ENCODE measurements at regions not wholly inside any gene's neighbourhood (a gene's known extent, or its start where the extent isn't known, plus 50 kb on each side); places are given as distances from the start of the nearest gene placed in this dataset.
"Not testable (repeated sequence)": the region's sequence is repeated elsewhere in the genome, so short reads cannot be mapped to it uniquely, and the experiment has no call there.

- no peak overlapping the region for H2BK120ac ChIP-seq (ENCODE audit: low read depth, low read length, poor library complexity, severe bottlenecking)
- H4K5ac ChIP-seq (ENCODE audit: insufficient read length, low read depth, low read length): no peak overlapping the region
- no peaks in the 10 kb centered on the region for H3K23me2 ChIP-seq (ENCODE audit: insufficient read length, low read depth, low read length, poor library complexity, severe bottlenecking)
- TF ChIP-seq, protein P1, sequence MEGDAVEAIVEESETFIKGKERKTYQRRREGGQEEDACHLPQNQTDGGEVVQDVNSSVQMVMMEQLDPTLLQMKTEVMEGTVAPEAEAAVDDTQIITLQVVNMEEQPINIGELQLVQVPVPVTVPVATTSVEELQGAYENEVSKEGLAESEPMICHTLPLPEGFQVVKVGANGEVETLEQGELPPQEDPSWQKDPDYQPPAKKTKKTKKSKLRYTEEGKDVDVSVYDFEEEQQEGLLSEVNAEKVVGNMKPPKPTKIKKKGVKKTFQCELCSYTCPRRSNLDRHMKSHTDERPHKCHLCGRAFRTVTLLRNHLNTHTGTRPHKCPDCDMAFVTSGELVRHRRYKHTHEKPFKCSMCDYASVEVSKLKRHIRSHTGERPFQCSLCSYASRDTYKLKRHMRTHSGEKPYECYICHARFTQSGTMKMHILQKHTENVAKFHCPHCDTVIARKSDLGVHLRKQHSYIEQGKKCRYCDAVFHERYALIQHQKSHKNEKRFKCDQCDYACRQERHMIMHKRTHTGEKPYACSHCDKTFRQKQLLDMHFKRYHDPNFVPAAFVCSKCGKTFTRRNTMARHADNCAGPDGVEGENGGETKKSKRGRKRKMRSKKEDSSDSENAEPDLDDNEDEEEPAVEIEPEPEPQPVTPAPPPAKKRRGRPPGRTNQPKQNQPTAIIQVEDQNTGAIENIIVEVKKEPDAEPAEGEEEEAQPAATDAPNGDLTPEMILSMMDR (conservative IDR thresholded peaks at IDR 0.05): no peak
- no peak overlapping the region for H4K8ac ChIP-seq (replicated peaks; ENCODE audit: insufficient read length, low read depth, low read length)
- H3K4me1 ChIP-seq (ENCODE audit: insufficient read depth, low read length): no peaks in the 10 kb centered on the region
- H3K4me2 ChIP-seq (ENCODE audit: insufficient read depth, insufficient read length, low read length): no peak overlapping the region
- WGBS (ENCODE audit: extremely low coverage, insufficient read length, low lambda C conversion rate): no CpG with 5 or more reads among the region's 2 CpGs
- no peak overlapping the region for H2BK15ac ChIP-seq (ENCODE audit: low read depth, low read length)
- no peak overlapping the region for H2BK5ac ChIP-seq (ENCODE audit: insufficient read length, low read length)
- H4K20me1 ChIP-seq (ENCODE audit: control insufficient read depth, insufficient read depth, insufficient read length): no peaks in the 10 kb centered on the region
- Mint-ChIP-seq H3K9me3 (peaks cover 18 to 29% of the 10 kb centered on the region in 2 experiments), H3K27me3 (ENCODE audit: low read depth) (peaks cover 4% of the 10 kb centered on the region), H3K36me3 (ENCODE audit: insufficient read depth in 1 of 3, low read depth in 3 of 3) (peaks cover 4 to 12% (median 11%) of the 10 kb centered on the region in 3 experiments), H3K27ac (no peak overlapping the region), H3K4me3 (no peak overlapping the region), H3K4me1 (no peaks in the 10 kb centered on the region)
- H3K56ac ChIP-seq (ENCODE audit: insufficient read length, low read depth, low read length): no peak overlapping the region
- H3K9ac ChIP-seq (ENCODE audit: extremely low read depth, insufficient read length, low read length): no peak overlapping the region
- H3K18ac ChIP-seq (ENCODE audit: insufficient read length, low read depth, low read length): no peak overlapping the region
- H3K27me3 ChIP-seq (ENCODE audit: insufficient read depth, low read length): no peaks in the 10 kb centered on the region
- DNase-seq: no peak
- no peaks in the 10 kb centered on the region for H3K9me3 ChIP-seq (ENCODE audit: control insufficient read depth, low read depth, low read length)
- no peak overlapping the region for H2AK5ac ChIP-seq (ENCODE audit: insufficient read length, low read length)
- no peak overlapping the region for H3K27ac ChIP-seq (ENCODE audit: insufficient read length, low read depth, low read length)
- H3K79me2 ChIP-seq (ENCODE audit: insufficient read depth, low read length): no peaks in the 10 kb centered on the region
- H2BK12ac ChIP-seq (ENCODE audit: insufficient read length, low read depth, low read length): no peak overlapping the region
- H4K91ac ChIP-seq (ENCODE audit: insufficient read length, low read depth, low read length): no peak overlapping the region
- no peaks in the 10 kb centered on the region for H3K79me1 ChIP-seq (ENCODE audit: insufficient read depth, low read depth, low read length, poor library complexity, severe bottlenecking)
- no peak overlapping the region for H3K14ac ChIP-seq (ENCODE audit: insufficient read depth, low read length)
- H3K23ac ChIP-seq (ENCODE audit: insufficient read length, low read depth, low read length): no peak overlapping the region
- H2BK20ac ChIP-seq (ENCODE audit: low read depth, low read length, poor library complexity, severe bottlenecking): no peak overlapping the region
- H2AFZ ChIP-seq (ENCODE audit: low read length): no peak overlapping the region
- H3K4ac ChIP-seq (ENCODE audit: low read depth, low read length): no peak overlapping the region
- H3T11ph ChIP-seq (ENCODE audit: low read length): no peak overlapping the region
Measured at GRCh38 chr2:153663371-153663770, 184.8 kb upstream of the RPRM start.

- H3K79me2 ChIP-seq (ENCODE audit: insufficient read depth, low read length); H3K27ac ChIP-seq (ENCODE audit: insufficient read length, low read depth, low read length); H3K56ac ChIP-seq (ENCODE audit: insufficient read length, low read depth, low read length); H3K27me3 Mint-ChIP-seq (ENCODE audit: low read depth); H2BK5ac ChIP-seq (ENCODE audit: insufficient read length, low read length); H3K4me1 ChIP-seq (ENCODE audit: insufficient read depth, low read length); H2BK20ac ChIP-seq (ENCODE audit: low read depth, low read length, poor library complexity, severe bottlenecking); H2BK15ac ChIP-seq (ENCODE audit: low read depth, low read length); H3K27me3 ChIP-seq (ENCODE audit: insufficient read depth, low read length); H3K4me2 ChIP-seq (ENCODE audit: insufficient read depth, insufficient read length, low read length); H3K9me3 ChIP-seq (ENCODE audit: control insufficient read depth, low read depth, low read length); H3K23me2 ChIP-seq (ENCODE audit: insufficient read length, low read depth, low read length, poor library complexity, severe bottlenecking); H3K27ac Mint-ChIP-seq; H3K18ac ChIP-seq (ENCODE audit: insufficient read length, low read depth, low read length); H2AFZ ChIP-seq (ENCODE audit: low read length); H3K4ac ChIP-seq (ENCODE audit: low read depth, low read length); H3K14ac ChIP-seq (ENCODE audit: insufficient read depth, low read length); H4K5ac ChIP-seq (ENCODE audit: insufficient read length, low read depth, low read length); H3K79me1 ChIP-seq (ENCODE audit: insufficient read depth, low read depth, low read length, poor library complexity, severe bottlenecking); H4K8ac ChIP-seq (replicated peaks; ENCODE audit: insufficient read length, low read depth, low read length); H4K91ac ChIP-seq (ENCODE audit: insufficient read length, low read depth, low read length); H2BK120ac ChIP-seq (ENCODE audit: low read depth, low read length, poor library complexity, severe bottlenecking); H3K4me3 Mint-ChIP-seq; DNase-seq; H2BK12ac ChIP-seq (ENCODE audit: insufficient read length, low read depth, low read length); H3K4me1 Mint-ChIP-seq; H4K20me1 ChIP-seq (ENCODE audit: control insufficient read depth, insufficient read depth, insufficient read length); H3K9ac ChIP-seq (ENCODE audit: extremely low read depth, insufficient read length, low read length); H3K23ac ChIP-seq (ENCODE audit: insufficient read length, low read depth, low read length); H2AK5ac ChIP-seq (ENCODE audit: insufficient read length, low read length); H3T11ph ChIP-seq (ENCODE audit: low read length): not testable (repeated sequence)
- WGBS (ENCODE audit: extremely low coverage, insufficient read length, low lambda C conversion rate): no CpG with 5 or more reads among the region's 5 CpGs
- Mint-ChIP-seq H3K36me3 (ENCODE audit: insufficient read depth in 1 of 3, low read depth in 3 of 3) (peaks cover 4 to 12% (median 11%) of the 10 kb centered on the region in 3 experiments), H3K9me3 (peaks cover 18 to 30% of the 10 kb centered on the region in 2 experiments)
Measured at GRCh38 chr2:153664009-153664408, 185.4 kb upstream of the RPRM start.
